D721Med (cell line): ENCODE measurements at regions not wholly inside any gene's neighbourhood (a gene's known extent, or its start where the extent isn't known, plus 50 kb on each side); places are given as distances from the start of the nearest gene placed in this dataset.

ENCODE experiments used
- DNase-seq: peaks from one replicate; pipeline ENCODE4 v3.0.0; 2011; ENCODE audit warnings: low spot score; ENCODE audit not compliant: insufficient read length
- FAIRE-seq: peaks from 2 replicates; lab custom pipeline; 2011; peaks lifted over from hg19 to GRCh38; lab: Jason Lieb, UNC
- TF ChIP-seq, protein P1 (sequence below): IDR thresholded peaks from 2 replicates; pipeline ENCODE4 v1.5.1; 2012; ENCODE audit warnings: mild to moderate bottlenecking, control low read depth; ENCODE audit not compliant: insufficient read depth; ENCODE audit errors: missing control alignments

DNA sequence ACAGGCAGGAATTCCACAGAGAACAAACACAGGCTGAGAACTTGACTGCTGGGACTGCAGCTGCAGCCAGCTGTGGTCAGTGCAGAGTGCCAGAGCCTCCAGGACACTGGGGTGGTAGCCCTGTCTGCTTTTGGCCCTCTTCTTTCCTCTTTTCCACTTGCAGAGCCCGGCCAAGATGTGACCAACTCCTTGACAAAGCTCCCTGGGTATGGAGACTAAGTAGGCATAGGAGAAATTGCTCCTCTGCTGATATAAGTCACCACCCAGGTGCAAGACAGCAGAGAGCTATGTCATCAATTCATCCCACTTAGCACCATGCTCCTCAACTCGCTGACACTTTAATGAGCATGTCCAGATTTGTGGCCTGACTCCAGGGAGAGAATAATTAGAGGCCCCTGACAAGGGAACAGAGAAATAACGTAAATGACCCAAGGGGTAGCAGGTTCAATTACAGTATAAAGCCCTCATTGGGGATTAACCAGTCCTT lies 369.4 kb upstream of the B3GAT1 start:
- TF ChIP-seq, protein P1, sequence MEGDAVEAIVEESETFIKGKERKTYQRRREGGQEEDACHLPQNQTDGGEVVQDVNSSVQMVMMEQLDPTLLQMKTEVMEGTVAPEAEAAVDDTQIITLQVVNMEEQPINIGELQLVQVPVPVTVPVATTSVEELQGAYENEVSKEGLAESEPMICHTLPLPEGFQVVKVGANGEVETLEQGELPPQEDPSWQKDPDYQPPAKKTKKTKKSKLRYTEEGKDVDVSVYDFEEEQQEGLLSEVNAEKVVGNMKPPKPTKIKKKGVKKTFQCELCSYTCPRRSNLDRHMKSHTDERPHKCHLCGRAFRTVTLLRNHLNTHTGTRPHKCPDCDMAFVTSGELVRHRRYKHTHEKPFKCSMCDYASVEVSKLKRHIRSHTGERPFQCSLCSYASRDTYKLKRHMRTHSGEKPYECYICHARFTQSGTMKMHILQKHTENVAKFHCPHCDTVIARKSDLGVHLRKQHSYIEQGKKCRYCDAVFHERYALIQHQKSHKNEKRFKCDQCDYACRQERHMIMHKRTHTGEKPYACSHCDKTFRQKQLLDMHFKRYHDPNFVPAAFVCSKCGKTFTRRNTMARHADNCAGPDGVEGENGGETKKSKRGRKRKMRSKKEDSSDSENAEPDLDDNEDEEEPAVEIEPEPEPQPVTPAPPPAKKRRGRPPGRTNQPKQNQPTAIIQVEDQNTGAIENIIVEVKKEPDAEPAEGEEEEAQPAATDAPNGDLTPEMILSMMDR: no peak
- DNase-seq: no peak
- FAIRE-seq: no peak

DNA sequence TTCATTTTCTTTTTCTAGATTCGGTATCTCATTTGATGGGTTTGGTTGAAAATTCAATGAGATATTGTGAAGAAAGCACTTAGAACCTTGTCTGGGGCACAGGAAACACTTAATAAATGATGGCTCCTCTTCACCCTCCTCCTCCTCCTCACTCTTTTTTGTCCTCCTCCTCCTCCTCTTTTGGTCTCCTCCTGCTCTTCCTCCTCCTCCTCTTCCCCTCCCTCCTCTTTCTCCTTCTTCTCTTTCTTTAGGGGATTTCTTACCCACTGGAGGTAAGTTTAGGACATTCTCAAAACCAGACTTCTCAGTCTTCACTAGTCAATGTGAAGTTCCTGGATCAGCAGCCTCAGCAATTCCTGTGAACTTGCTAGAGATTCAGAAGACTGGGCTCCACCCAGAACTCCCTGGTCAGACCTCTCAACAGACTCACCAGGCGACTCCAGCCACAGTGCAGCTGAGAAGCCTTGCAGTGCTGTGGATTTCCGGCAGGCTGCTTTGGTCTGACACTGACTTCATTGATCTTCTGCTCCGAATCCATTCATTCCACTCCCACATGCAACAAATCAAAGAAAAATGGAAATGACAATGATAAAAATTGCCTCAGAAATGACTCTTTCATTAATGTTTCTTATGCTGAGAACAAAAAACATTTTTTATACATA lies 368.6 kb upstream of the B3GAT1 start:
- TF ChIP-seq, protein P1: no peak
- no peak for FAIRE-seq
- no peak for DNase-seq

DNA sequence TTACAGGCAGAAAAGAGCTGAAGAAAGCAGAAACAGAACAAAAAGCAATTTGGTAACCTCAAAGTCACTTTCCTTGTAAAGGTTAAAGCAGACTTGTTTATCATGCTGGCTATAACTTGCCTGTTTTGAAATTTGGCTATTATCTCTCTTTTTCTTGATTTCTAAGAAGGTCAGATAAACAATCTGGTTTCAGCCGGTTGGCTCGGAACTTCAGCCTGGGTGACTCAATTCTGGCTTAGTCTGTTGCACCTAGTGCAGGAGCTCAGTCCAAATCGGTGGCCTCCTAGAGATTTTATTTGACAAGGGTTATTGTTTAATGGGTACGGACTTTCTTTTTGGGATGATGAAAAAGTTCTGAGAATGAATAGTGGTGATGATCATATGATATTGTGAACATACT lies 367.1 kb upstream of the B3GAT1 start:
- TF ChIP-seq, protein P1: no peak
- no peak for FAIRE-seq
- DNase-seq: no peak

DNA sequence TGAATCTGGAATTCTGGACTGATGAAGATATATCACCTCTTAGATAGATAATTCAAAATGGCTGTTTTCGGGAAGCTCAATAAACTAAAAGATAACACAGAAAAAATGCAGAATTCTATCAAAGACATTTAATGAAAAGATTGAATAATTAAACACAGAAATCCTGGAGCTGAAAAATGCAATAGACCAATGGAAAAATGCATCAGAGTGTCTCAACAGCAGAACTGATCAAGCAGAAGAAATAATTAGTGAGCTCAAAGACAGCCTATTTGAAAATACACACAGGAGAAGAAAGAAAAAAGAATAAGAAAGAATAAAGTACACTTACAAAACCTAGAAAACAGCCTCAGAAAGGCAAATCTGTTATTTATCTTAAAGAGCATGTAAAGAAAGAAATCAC lies 356.4 kb upstream of the B3GAT1 start:
- DNase-seq: no peak
- TF ChIP-seq, protein P1: no peak
- FAIRE-seq: no peak

DNA sequence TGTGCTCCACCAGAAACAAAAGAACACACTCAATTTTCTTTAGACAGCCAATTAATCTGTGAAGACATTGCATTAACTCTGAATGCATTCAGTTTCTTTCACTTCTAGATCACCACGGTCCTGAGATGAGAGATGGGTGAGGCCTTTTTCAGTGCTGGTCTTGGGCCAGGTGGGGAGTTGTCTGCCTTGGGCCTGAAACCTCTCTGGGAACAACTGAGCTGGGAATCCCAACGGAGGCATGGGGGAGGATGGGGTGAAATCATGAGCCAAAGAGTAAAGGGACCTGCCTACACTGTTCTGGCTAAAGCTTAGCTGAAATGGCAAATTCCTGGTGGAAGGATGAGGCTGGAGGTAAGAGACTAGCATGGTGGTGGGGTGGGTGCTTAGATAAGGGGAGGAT lies 353.5 kb upstream of the B3GAT1 start:
- FAIRE-seq: no peak
- TF ChIP-seq, protein P1: no peak
- DNase-seq: no peak

DNA sequence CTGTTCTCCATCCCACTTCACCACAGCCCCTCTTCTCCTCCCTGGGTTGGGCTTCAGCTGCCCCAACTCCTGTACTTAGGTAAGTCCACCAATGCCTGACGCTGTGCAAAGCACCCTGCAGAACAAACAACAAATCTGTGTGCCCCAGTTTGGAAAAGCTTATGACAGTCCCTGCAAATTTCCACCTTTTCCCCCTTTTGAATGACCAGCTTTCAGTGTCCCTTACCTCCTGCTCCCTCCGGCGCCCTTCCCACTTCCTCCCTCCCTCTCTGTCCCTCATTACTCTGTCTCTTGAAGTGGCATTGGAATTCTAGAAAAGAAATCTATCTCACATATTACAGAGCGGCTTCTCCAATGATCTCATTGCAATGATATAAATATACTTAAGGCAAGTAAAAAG lies 352.9 kb upstream of the B3GAT1 start:
- FAIRE-seq (no peak), DNase-seq (no peak)
- TF ChIP-seq, protein P1: no peak

DNA sequence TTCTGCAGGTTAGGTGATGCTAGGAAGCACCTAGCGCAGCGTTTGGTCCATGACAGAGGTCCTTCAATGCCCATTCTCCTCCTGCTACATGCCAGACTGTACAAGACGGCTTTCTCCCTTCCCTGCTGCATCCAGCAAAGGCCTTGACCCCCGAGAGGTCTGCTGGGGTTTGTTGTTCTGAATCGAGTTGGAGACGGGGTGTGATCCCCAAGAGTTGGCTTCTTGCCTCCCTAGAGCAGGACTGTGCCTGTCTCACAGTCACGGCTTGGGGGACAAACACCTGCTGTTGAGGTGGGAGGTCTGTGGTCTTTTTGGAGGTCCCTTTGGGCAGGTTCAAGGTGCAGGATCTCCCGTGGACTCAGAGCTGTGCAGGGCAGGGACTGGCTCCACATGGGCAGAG lies 352.3 kb upstream of the B3GAT1 start:
- TF ChIP-seq, protein P1: no peak
- FAIRE-seq (no peak), DNase-seq (no peak)
